Tibial nerve (tissue), 4 donors: ENCODE measurements at regions not wholly inside any gene's neighbourhood (a gene's known extent, or its start where the extent isn't known, plus 50 kb on each side); places are given as distances from the start of the nearest gene placed in this dataset.

ENCODE experiments used
- CTCF ChIP-seq, 5 experiments: fragments of 200-600 bp in 3 of 5; fragments of 450-650 bp in 2 of 5; sonication (generic) in 3 of 5; IDR thresholded peaks; one replicate each; pipeline ENCODE4 v1.5.1; 2016 to 2019; ENCODE audit warnings: antibody characterized with exemption in 5 of 5, mild to moderate bottlenecking in 3 of 5, moderate library complexity in 2 of 5
- EP300 ChIP-seq, 2 donors: sonication (generic); formaldehyde crosslinking; IDR thresholded peaks; one replicate each; pipeline ENCODE4 v1.6.1; 2017; ENCODE audit warnings: antibody characterized with exemption in 2 of 2, mild to moderate bottlenecking in 1 of 2
- POLR2A ChIP-seq, 2 donors: fragments of 450-650 bp; IDR thresholded peaks; one replicate each; pipeline ENCODE4 v1.6.1; 2017; ENCODE audit warnings: antibody characterized with exemption in 2 of 2, mild to moderate bottlenecking in 2 of 2, moderate library complexity in 2 of 2

GRCh38 chrX:4925911-4926310, 1212.5 kb upstream of the PRKX start:
- TF ChIP-seq CTCF (IDR thresholded peaks at IDR 0.05) (no peak), POLR2A (IDR thresholded peaks at IDR 0.05) (no peak), EP300 (IDR thresholded peaks at IDR 0.05) (no peak)
